NCI-H82 (cell line): ENCODE measurements at regions not wholly inside any gene's neighbourhood (a gene's known extent, or its start where the extent isn't known, plus 50 kb on each side); places are given as distances from the start of the nearest gene placed in this dataset.
A peak's percentile ranks its signal among the peaks of the same experiment; 100 is the strongest.
"Not testable (repeated sequence)": the region's sequence is repeated elsewhere in the genome, so short reads cannot be mapped to it uniquely, and the experiment has no call there.

ENCODE experiments used
- DNase-seq: peaks from one replicate; lab custom pipeline; 2025; lab: John Stamatoyannopoulos, UW

GRCh38 chr18:1296237-1296636 lies 391.6 kb downstream of the ADCYAP1 start:
- peak; percentile 57 for DNase-seq

DNA sequence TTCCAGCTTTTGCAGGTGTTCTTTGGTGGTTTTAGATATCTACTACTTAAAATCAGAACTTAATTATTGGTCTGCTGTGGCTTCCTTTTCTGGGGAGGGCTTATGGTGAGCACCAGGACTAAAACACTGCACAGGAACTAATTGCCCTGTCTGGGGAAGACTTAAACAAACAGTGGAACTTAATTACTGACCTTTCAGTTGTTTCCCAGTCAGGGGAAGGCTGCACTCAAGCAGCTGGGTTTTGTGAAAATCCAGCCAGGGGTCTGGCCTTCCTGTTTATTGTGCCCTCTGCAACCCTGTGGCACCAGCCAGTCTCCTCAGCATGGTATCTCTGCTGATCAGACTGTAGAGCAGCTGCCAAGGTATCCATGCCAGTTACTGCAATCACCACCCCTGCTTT lies 398.2 kb downstream of the ADCYAP1 start:
- no peak for DNase-seq

- no peak for DNase-seq
These were observed 399.8 kb downstream of the ADCYAP1 start for GRCh38 chr18:1304392-1304992.

GRCh38 chr18:1306641-1307040 lies 402.0 kb downstream of the ADCYAP1 start:
- DNase-seq: no peak

DNA sequence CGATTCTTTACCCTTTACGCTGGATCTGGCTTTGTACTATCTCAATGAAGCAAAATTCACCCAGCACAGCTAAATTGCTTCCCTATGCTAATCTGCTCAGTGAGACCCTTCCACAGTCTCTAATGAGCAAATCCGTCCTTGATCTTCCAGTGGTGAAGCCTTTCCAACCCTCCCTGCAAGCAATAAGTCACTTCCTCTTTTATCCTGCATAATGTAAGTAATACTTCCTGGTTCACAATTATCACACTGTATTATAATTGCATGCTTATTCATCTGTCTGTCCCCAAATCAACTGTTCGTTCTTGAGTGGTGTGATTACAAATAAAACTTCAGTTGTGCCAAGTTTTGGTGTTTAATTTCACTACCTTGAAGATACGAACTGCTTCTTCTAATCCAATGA lies 404.0 kb downstream of the ADCYAP1 start:
- no peak for DNase-seq

- no peak for DNase-seq
These were observed 406.7 kb downstream of the ADCYAP1 start for GRCh38 chr18:1311376-1311775.

DNA sequence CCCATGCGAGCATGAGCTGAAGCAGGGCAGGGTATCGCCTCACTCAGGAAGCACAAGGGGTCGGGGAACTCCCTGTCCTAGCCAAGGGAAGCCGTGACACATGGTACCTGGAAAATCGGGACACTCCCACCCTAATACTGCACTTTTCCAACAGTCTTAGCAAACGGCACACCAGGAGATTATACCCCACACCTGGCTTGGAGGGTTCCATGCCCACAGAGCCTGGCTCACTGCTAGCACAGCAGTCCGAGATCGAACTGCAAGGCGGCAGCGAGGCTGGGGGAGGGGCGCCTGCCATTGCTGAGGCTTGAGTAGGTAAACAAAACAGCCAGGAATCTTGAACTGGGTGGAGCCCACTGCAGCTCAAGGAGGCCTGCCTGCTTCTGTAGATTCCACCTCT lies 430.7 kb downstream of the ADCYAP1 start:
- not testable (repeated sequence) for DNase-seq

GRCh38 chr18:1350931-1351450 lies 446.3 kb downstream of the ADCYAP1 start:
- no peak for DNase-seq

- no peak for DNase-seq
These were observed 448.4 kb downstream of the ADCYAP1 start for GRCh38 chr18:1353025-1353424.

DNA sequence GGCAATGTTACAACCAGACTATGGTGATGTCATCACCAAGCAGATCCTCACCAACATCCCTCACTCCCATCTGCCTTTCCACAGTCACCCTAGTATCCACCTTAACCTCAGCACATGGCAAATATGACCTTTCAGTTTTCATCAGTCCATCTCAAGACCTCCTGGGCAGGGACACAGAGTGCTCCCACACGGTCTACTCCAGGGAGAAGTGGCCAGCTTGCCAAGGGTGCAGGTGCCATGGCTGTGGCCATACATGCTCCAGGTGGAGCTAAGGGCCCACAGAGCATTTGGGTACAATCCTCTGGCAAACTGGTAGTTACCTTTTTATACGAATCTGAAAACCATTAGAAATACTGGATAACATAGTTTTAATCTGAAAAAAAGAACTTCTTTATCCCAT lies 453.1 kb downstream of the ADCYAP1 start:
- DNase-seq: no peak

- DNase-seq: peak; percentile 91
These were observed 457.3 kb downstream of the ADCYAP1 start for GRCh38 chr18:1361936-1362335.

DNA sequence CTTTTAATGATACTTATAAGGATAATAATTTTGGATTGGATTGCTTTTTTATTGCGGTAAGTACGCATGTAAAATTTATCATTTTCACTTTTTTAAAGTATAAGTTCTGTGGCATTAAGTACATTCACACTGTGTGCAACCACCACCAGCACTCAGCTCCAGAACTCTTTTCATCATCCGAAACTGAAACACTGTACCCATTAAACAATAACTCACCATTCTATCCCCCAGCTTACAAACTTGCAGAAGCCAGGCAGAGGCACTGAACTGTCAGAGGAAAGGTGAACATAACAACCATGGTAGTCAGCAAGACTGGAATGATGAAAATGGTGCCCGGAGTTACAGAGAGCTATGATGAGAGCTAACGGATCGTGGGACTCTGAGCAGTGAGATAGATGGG lies 465.9 kb downstream of the ADCYAP1 start:
- no peak for DNase-seq

DNA sequence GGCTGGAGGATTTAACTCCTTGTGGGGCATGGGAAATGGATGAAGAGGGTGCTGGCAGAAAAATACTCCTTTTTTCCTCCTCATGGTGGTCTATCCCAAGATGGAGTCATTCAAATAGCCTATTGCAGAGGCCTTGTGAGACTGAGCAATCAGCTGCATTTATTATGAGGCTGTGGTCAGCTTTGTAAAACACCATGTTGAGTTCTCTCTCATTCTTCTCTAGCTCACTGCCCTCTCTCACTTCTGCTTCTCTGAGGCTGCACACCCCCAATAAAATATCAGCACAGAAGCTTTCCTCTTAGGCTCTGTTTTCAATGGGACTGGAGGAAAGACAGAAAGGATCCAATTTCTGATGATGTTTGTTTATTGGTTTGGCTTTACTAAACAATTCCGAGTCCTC lies 467.1 kb downstream of the ADCYAP1 start:
- no peak for DNase-seq

GRCh38 chr18:1383465-1383864 lies 478.8 kb downstream of the ADCYAP1 start:
- DNase-seq: no peak

- DNase-seq: not testable (repeated sequence)
These were observed 483.8 kb downstream of the ADCYAP1 start for GRCh38 chr18:1388468-1388867.

- no peak for DNase-seq
These were observed 487.4 kb downstream of the ADCYAP1 start for GRCh38 chr18:1392046-1392445.

DNA sequence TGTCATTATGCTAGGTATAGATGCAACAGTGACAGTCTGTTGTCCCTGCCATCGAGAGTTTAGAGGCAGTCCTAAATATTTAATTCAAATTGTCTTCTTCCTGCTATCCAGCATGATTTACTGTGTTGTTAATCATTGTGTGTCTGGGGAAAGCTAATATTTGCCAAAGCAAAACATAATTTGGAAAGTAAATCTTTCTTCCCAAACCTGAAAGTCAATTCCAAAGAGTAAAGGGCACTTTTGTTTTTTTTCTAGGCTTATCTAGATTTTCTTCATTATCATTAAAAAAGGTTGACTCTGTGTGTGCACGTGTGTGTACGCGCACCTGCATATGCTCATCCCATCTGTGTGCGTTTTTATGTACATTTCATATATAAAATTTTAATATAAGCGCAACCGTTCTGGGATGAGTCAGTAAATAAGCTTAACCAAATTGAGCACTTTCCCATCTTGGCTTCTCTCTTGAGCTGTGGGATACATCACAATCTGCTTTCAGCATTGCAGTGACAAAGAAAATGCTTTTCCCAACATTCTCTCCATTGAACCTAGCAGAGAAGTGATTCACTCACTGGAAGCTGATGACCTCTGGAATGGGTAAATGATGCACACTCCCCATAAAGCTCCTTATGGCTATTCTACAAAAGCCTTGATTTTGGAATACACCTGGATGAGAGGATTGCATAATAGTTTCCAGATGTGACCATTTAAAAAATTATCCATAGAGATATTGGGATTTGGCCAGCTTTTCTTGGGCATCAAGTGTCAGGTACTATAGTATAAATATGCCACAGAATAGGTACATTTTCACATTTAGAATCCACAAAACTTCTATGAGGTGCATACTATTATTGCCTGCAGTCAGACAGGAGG lies 488.4 kb downstream of the ADCYAP1 start:
- no peak for DNase-seq

DNA sequence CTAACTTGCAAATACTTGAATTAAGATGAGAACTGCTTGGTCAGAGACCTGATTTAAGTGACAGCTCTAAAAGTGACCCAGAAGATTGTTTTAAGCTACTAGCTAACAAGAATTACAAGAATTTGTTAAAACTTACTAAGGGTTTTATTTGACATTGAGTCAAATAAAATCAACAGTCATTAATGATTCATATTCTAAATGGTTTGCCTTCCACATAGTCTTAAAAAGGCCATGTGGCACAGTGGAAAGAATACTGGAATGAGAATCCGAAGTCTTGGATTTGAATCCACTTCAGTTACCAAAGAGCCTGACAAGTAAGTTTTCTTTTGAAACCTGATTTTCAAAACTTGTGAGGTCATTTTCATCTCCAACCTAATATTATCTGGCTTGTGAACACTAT lies 489.3 kb downstream of the ADCYAP1 start:
- DNase-seq: no peak

GRCh38 chr18:1394426-1394825 lies 489.8 kb downstream of the ADCYAP1 start:
- DNase-seq: no peak

GRCh38 chr18:1394966-1395365 lies 490.3 kb downstream of the ADCYAP1 start:
- no peak for DNase-seq

- peak; percentile 96 for DNase-seq
These were observed 503.7 kb downstream of the ADCYAP1 start for GRCh38 chr18:1408376-1408775.

DNA sequence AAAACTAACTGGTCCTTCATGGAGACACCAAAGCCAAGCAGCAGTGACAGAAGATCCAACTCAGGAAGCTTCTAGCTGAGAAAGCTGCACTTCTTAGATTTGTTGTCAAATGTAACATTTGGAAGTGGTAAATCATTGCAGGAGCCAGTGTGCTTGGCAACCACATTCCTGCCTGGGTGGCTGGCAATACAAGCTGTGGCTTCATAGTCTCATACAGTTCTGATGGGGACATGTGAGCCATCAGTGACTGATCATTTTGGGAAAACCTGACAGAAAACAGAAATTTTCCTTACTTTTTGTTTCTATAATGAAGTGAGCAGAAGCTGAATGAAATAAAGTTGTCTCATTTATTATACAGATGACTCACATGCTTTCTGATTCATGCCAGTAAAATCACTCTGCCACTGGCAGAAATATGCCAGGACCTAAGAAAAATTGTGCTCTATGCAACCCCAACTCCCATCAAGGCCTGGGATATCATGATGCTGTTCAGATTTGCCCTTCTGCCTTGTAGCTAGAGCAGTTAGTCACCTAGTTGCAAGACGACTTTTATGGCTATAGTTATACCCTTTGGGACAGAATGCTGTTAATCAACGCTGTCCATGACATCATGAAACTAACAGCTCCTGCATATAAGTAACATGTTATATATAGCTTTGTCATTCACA lies 508.1 kb downstream of the ADCYAP1 start:
- no peak for DNase-seq

GRCh38 chr18:1413323-1413675 lies 508.6 kb downstream of the ADCYAP1 start:
- DNase-seq: no peak
